ENCODE measurements at regions not wholly inside any gene's neighbourhood (a gene's known extent, or its start where the extent isn't known, plus 50 kb on each side); places are given as distances from the start of the nearest gene placed in this dataset.
"Not testable (repeated sequence)": the region's sequence is repeated elsewhere in the genome, so short reads cannot be mapped to it uniquely, and the experiment has no call there.

GRCh38 chr3:162702768-162703385 lies 1206.3 kb downstream of the OTOL1 start:
- H3K9me3 Mint-ChIP-seq (ENCODE audit: unreplicated experiment): no peaks in the 10 kb centered on the region
- H3K4me1 ChIP-seq: no peaks in the 10 kb centered on the region
- no peaks in the 10 kb centered on the region for H3K4me1 Mint-ChIP-seq (ENCODE audit: low read depth, unreplicated experiment)
- no peak overlapping the region for H3K27ac Mint-ChIP-seq (ENCODE audit: unreplicated experiment)
- no TSS peak for BruUV-seq (replicated peaks)
- H3K36me3 Mint-ChIP-seq (ENCODE audit: insufficient read depth, unreplicated experiment): no peaks in the 10 kb centered on the region
- no peaks in the 10 kb centered on the region for H3K36me3 ChIP-seq (ENCODE audit: control insufficient read depth, insufficient read depth, low read length)
- CTCF ChIA-PET: no interaction called here
- H3K9me3 ChIP-seq: no peaks in the 10 kb centered on the region
- H3K27me3 ChIP-seq (replicated peaks; ENCODE audit: control insufficient read depth, insufficient read depth, low read length): no peaks in the 10 kb centered on the region
- no peak for TF ChIP-seq CTCF (IDR thresholded peaks at IDR 0.05; ENCODE audit: insufficient read depth in 1 of 2, low read depth in 1 of 2, low read length in 1 of 2, severe bottlenecking in 1 of 2, unreplicated experiment in 1 of 2)
- intact Hi-C loops (cut with micrococcal nuclease; ENCODE audit: unreplicated experiment): no loop called here
- DNase-seq: no peak
- no peak overlapping the region for H3K4me3 ChIP-seq (ENCODE audit: low read depth, low read length)
- POLR2A ChIA-PET: no interaction called here
- no peaks in the 10 kb centered on the region for H3K27me3 Mint-ChIP-seq (ENCODE audit: insufficient read depth, unreplicated experiment)
- H3K4me3 Mint-ChIP-seq (ENCODE audit: unreplicated experiment): no peak overlapping the region

GRCh38 chr3:162704238-162704637 lies 1207.6 kb downstream of the OTOL1 start:
- H3K4me3 Mint-ChIP-seq (ENCODE audit: unreplicated experiment): no peak overlapping the region
- no peaks in the 10 kb centered on the region for H3K9me3 ChIP-seq
- no peak overlapping the region for H3K27ac Mint-ChIP-seq (ENCODE audit: unreplicated experiment)
- DNase-seq: no peak
- no peaks in the 10 kb centered on the region for H3K27me3 ChIP-seq (replicated peaks; ENCODE audit: control insufficient read depth, insufficient read depth, low read length)
- no peaks in the 10 kb centered on the region for H3K36me3 Mint-ChIP-seq (ENCODE audit: insufficient read depth, unreplicated experiment)
- POLR2A ChIA-PET: no interaction called here
- no peaks in the 10 kb centered on the region for H3K4me1 Mint-ChIP-seq (ENCODE audit: low read depth, unreplicated experiment)
- BruUV-seq (replicated peaks): no TSS peak
- no peak overlapping the region for H3K4me3 ChIP-seq (ENCODE audit: low read depth, low read length)
- no peaks in the 10 kb centered on the region for H3K9me3 Mint-ChIP-seq (ENCODE audit: unreplicated experiment)
- no peaks in the 10 kb centered on the region for H3K27me3 Mint-ChIP-seq (ENCODE audit: insufficient read depth, unreplicated experiment)
- no peaks in the 10 kb centered on the region for H3K4me1 ChIP-seq
- CTCF ChIA-PET: no interaction called here
- intact Hi-C loops (cut with micrococcal nuclease; ENCODE audit: unreplicated experiment): no loop called here
- TF ChIP-seq CTCF (IDR thresholded peaks at IDR 0.05; ENCODE audit: insufficient read depth in 1 of 2, low read depth in 1 of 2, low read length in 1 of 2, severe bottlenecking in 1 of 2, unreplicated experiment in 1 of 2): no peak
- no peaks in the 10 kb centered on the region for H3K36me3 ChIP-seq (ENCODE audit: control insufficient read depth, insufficient read depth, low read length)

GRCh38 chr3:162704799-162705385 lies 1208.3 kb downstream of the OTOL1 start:
- no peaks in the 10 kb centered on the region for H3K36me3 Mint-ChIP-seq (ENCODE audit: insufficient read depth, unreplicated experiment)
- Histone ChIP-seq H3K9me3 (no peaks in the 10 kb centered on the region), H3K27me3 (replicated peaks; ENCODE audit: control insufficient read depth, insufficient read depth, low read length) (no peaks in the 10 kb centered on the region), H3K36me3 (ENCODE audit: control insufficient read depth, insufficient read depth, low read length) (no peaks in the 10 kb centered on the region), H3K4me3 (ENCODE audit: low read depth, low read length) (no peak overlapping the region), H3K4me1 (no peaks in the 10 kb centered on the region)
- no peak overlapping the region for H3K27ac Mint-ChIP-seq (ENCODE audit: unreplicated experiment)
- no peaks in the 10 kb centered on the region for H3K4me1 Mint-ChIP-seq (ENCODE audit: low read depth, unreplicated experiment)
- no TSS peak for BruUV-seq (replicated peaks)
- no peak for TF ChIP-seq CTCF (IDR thresholded peaks at IDR 0.05; ENCODE audit: insufficient read depth in 1 of 2, low read depth in 1 of 2, low read length in 1 of 2, severe bottlenecking in 1 of 2, unreplicated experiment in 1 of 2)
- H3K4me3 Mint-ChIP-seq (ENCODE audit: unreplicated experiment): no peak overlapping the region
- no peaks in the 10 kb centered on the region for H3K9me3 Mint-ChIP-seq (ENCODE audit: unreplicated experiment)
- CTCF ChIA-PET: no interaction called here
- DNase-seq: peak in 1 of 2 experiments; percentile 1
- intact Hi-C loops (cut with micrococcal nuclease; ENCODE audit: unreplicated experiment): no loop called here
- no peaks in the 10 kb centered on the region for H3K27me3 Mint-ChIP-seq (ENCODE audit: insufficient read depth, unreplicated experiment)
- POLR2A ChIA-PET: no interaction called here

- H3K9me3 ChIP-seq; POLR2A ChIA-PET; CTCF ChIA-PET; H3K27ac Mint-ChIP-seq (ENCODE audit: unreplicated experiment); H3K27me3 ChIP-seq (replicated peaks; ENCODE audit: control insufficient read depth, insufficient read depth, low read length); H3K9me3 Mint-ChIP-seq (ENCODE audit: unreplicated experiment); H3K4me3 Mint-ChIP-seq (ENCODE audit: unreplicated experiment); H3K36me3 ChIP-seq (ENCODE audit: control insufficient read depth, insufficient read depth, low read length); H3K27me3 Mint-ChIP-seq (ENCODE audit: insufficient read depth, unreplicated experiment); H3K4me1 ChIP-seq; H3K4me3 ChIP-seq (ENCODE audit: low read depth, low read length); H3K36me3 Mint-ChIP-seq (ENCODE audit: insufficient read depth, unreplicated experiment); DNase-seq; H3K4me1 Mint-ChIP-seq (ENCODE audit: low read depth, unreplicated experiment); BruUV-seq (replicated peaks); intact Hi-C loops (cut with micrococcal nuclease; ENCODE audit: unreplicated experiment): not testable (repeated sequence)
Observed at GRCh38 chr3:162708394-162708793, 1211.8 kb downstream of the OTOL1 start.

- H3K36me3 ChIP-seq (ENCODE audit: control insufficient read depth, insufficient read depth, low read length); H3K4me1 ChIP-seq; CTCF ChIA-PET; H3K4me3 Mint-ChIP-seq (ENCODE audit: unreplicated experiment); H3K36me3 Mint-ChIP-seq (ENCODE audit: insufficient read depth, unreplicated experiment); DNase-seq; H3K27ac Mint-ChIP-seq (ENCODE audit: unreplicated experiment); H3K9me3 Mint-ChIP-seq (ENCODE audit: unreplicated experiment); H3K27me3 Mint-ChIP-seq (ENCODE audit: insufficient read depth, unreplicated experiment); H3K4me1 Mint-ChIP-seq (ENCODE audit: low read depth, unreplicated experiment); POLR2A ChIA-PET; H3K4me3 ChIP-seq (ENCODE audit: low read depth, low read length); H3K27me3 ChIP-seq (replicated peaks; ENCODE audit: control insufficient read depth, insufficient read depth, low read length); intact Hi-C loops (cut with micrococcal nuclease; ENCODE audit: unreplicated experiment); H3K9me3 ChIP-seq; BruUV-seq (replicated peaks): not testable (repeated sequence)
Observed at GRCh38 chr3:162708942-162709706, 1212.5 kb downstream of the OTOL1 start.
